ENCODE measurements at regions not wholly inside any gene's neighbourhood (a gene's known extent, or its start where the extent isn't known, plus 50 kb on each side); places are given as distances from the start of the nearest gene placed in this dataset.
"Not testable (repeated sequence)": the region's sequence is repeated elsewhere in the genome, so short reads cannot be mapped to it uniquely, and the experiment has no call there.

- DNase-seq (ENCODE audit: low read depth in 2 of 3, low spot score in 1 of 3), result no peak
Observed at GRCh38 chr16:61014869-61015268, 1021.4 kb downstream of the CDH8 start.

- DNase-seq (ENCODE audit: low read depth in 2 of 3, low spot score in 1 of 3), result no peak
Observed at GRCh38 chr16:61007694-61008093, 1028.5 kb downstream of the CDH8 start.

- DNase-seq (ENCODE audit: low read depth in 2 of 3, low spot score in 1 of 3), result no peak
Observed at GRCh38 chr16:61005952-61006351, 1030.3 kb downstream of the CDH8 start.

- DNase-seq (ENCODE audit: low read depth in 2 of 3, low spot score in 1 of 3), result no peak
Observed at GRCh38 chr16:61002479-61003204, 1033.6 kb downstream of the CDH8 start.

GRCh38 chr16:60991886-60992285, 1044.4 kb downstream of the CDH8 start:
- no peak for DNase-seq (ENCODE audit: low read depth in 2 of 3, low spot score in 1 of 3)

GRCh38 chr16:60989592-60989991, 1046.6 kb downstream of the CDH8 start:
- no peak for DNase-seq (ENCODE audit: low read depth in 2 of 3, low spot score in 1 of 3)

GRCh38 chr16:60979119-60979518, 1057.1 kb downstream of the CDH8 start:
- DNase-seq (ENCODE audit: low read depth in 2 of 3, low spot score in 1 of 3), result no peak

- no peak for DNase-seq (ENCODE audit: low read depth in 2 of 3, low spot score in 1 of 3)
Observed at GRCh38 chr16:60949800-60950199, 1086.4 kb downstream of the CDH8 start.

GRCh38 chr16:60945225-60945624, 1091.0 kb downstream of the CDH8 start:
- no peak for DNase-seq (ENCODE audit: low read depth in 2 of 3, low spot score in 1 of 3)

GRCh38 chr16:60936189-60936588, 1100.0 kb downstream of the CDH8 start:
- not testable (repeated sequence) for DNase-seq (ENCODE audit: low read depth in 2 of 3, low spot score in 1 of 3)

- DNase-seq (ENCODE audit: low read depth in 2 of 3, low spot score in 1 of 3), result no peak
Observed at GRCh38 chr16:60932600-60932999, 1103.6 kb downstream of the CDH8 start.

- DNase-seq (ENCODE audit: low read depth in 2 of 3, low spot score in 1 of 3), result no peak
Observed at GRCh38 chr16:60930291-60930690, 1105.9 kb downstream of the CDH8 start.

GRCh38 chr16:60922920-60923319, 1113.3 kb downstream of the CDH8 start:
- no peak for DNase-seq (ENCODE audit: low read depth in 2 of 3, low spot score in 1 of 3)

- no peak for DNase-seq (ENCODE audit: low read depth in 2 of 3, low spot score in 1 of 3)
Observed at GRCh38 chr16:60914334-60914733, 1121.9 kb downstream of the CDH8 start.

- no peak for DNase-seq (ENCODE audit: low read depth in 2 of 3, low spot score in 1 of 3)
Observed at GRCh38 chr16:60907645-60908044, 1128.6 kb downstream of the CDH8 start.

GRCh38 chr16:60905811-60906210, 1130.4 kb downstream of the CDH8 start:
- no peak for DNase-seq (ENCODE audit: low read depth in 2 of 3, low spot score in 1 of 3)

GRCh38 chr16:60902114-60902513, 1134.1 kb downstream of the CDH8 start:
- DNase-seq (ENCODE audit: low read depth in 2 of 3, low spot score in 1 of 3), result no peak

- no peak for DNase-seq (ENCODE audit: low read depth in 2 of 3, low spot score in 1 of 3)
Observed at GRCh38 chr16:60882816-60883215, 1153.4 kb downstream of the CDH8 start.

GRCh38 chr16:60852635-60853034, 1183.6 kb downstream of the CDH8 start:
- no peak for DNase-seq (ENCODE audit: low read depth in 2 of 3, low spot score in 1 of 3)

- DNase-seq (ENCODE audit: low read depth in 2 of 3, low spot score in 1 of 3), result no peak
Observed at GRCh38 chr16:60821661-60822060, 1214.6 kb downstream of the CDH8 start.

- DNase-seq (ENCODE audit: low read depth in 2 of 3, low spot score in 1 of 3), result no peak
Observed at GRCh38 chr16:60820361-60820760, 1215.9 kb downstream of the CDH8 start.

- no peak for DNase-seq (ENCODE audit: low read depth in 2 of 3, low spot score in 1 of 3)
Observed at GRCh38 chr16:60818465-60818864, 1217.8 kb downstream of the CDH8 start.

- DNase-seq (ENCODE audit: low read depth in 2 of 3, low spot score in 1 of 3), result no peak
Observed at GRCh38 chr16:60816461-60816860, 1219.8 kb downstream of the CDH8 start.
